ENCODE measurements at regions not wholly inside any gene's neighbourhood (a gene's known extent, or its start where the extent isn't known, plus 50 kb on each side); places are given as distances from the start of the nearest gene placed in this dataset.

- Mint-ChIP-seq H3K4me3 (no peak overlapping the region), H3K27me3 (no peaks in the 10 kb centered on the region), H3K27ac (no peak overlapping the region), H3K4me1 (no peaks in the 10 kb centered on the region), H3K9me3 (ENCODE audit: insufficient read depth) (no peaks in the 10 kb centered on the region)
- WGBS (ENCODE audit: insufficient coverage), result 100% methylated on average over 1 of the region's 5 CpGs
- no peaks in the 10 kb centered on the region for H3K27me3 ChIP-seq (replicated peaks in 1 of 4; ENCODE audit: control extremely low read depth in 1 of 4, control insufficient read depth in 3 of 4, insufficient read depth in 4 of 4, low read length in 3 of 4)
- no peaks in the 10 kb centered on the region for H3K4me1 ChIP-seq (ENCODE audit: control insufficient read depth in 2 of 2, insufficient read depth in 2 of 2, low read length in 2 of 2)
- H3K79me2 ChIP-seq (ENCODE audit: control insufficient read depth, insufficient read depth, low read length), result no peaks in the 10 kb centered on the region
- H3K9me3 ChIP-seq (ENCODE audit: control extremely low read depth in 1 of 3, control insufficient read depth in 2 of 3, insufficient read depth in 1 of 3, low read length in 2 of 3), result no peaks in the 10 kb centered on the region
- H3K4me3 ChIP-seq (ENCODE audit: control extremely low read depth in 1 of 5, extremely low read depth in 1 of 5, insufficient read depth in 1 of 5, low read depth in 2 of 5, low read length in 4 of 5), result no peak overlapping the region
- CTCF ChIA-PET, result no interaction called here
- no peak overlapping the region for H3K9ac ChIP-seq (ENCODE audit: low read length)
- no peak overlapping the region for H3K4me2 ChIP-seq (replicated peaks; ENCODE audit: low read depth, low read length, poor library complexity, severe bottlenecking)
- no peaks in the 10 kb centered on the region for H3K36me3 ChIP-seq (replicated peaks in 1 of 2; ENCODE audit: control extremely low read depth in 1 of 2, control insufficient read depth in 1 of 2, extremely low read depth in 1 of 2, insufficient read depth in 2 of 2, low read length in 1 of 2)
- H3K27ac ChIP-seq (ENCODE audit: low read length in 2 of 2), result no peak overlapping the region
- POLR2A ChIA-PET, result no interaction called here
- no peak overlapping the region for H2AFZ ChIP-seq (ENCODE audit: insufficient read depth, low read depth, low read length, poor library complexity, severe bottlenecking)
- no peak for TF ChIP-seq EZH2 (IDR thresholded peaks at IDR 0.05; ENCODE audit: borderline replicate concordance, insufficient read depth, low read depth, low read length, poor library complexity, severe bottlenecking)
- TF ChIP-seq, protein P1, sequence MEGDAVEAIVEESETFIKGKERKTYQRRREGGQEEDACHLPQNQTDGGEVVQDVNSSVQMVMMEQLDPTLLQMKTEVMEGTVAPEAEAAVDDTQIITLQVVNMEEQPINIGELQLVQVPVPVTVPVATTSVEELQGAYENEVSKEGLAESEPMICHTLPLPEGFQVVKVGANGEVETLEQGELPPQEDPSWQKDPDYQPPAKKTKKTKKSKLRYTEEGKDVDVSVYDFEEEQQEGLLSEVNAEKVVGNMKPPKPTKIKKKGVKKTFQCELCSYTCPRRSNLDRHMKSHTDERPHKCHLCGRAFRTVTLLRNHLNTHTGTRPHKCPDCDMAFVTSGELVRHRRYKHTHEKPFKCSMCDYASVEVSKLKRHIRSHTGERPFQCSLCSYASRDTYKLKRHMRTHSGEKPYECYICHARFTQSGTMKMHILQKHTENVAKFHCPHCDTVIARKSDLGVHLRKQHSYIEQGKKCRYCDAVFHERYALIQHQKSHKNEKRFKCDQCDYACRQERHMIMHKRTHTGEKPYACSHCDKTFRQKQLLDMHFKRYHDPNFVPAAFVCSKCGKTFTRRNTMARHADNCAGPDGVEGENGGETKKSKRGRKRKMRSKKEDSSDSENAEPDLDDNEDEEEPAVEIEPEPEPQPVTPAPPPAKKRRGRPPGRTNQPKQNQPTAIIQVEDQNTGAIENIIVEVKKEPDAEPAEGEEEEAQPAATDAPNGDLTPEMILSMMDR (IDR thresholded peaks at IDR 0.05), result no peak
- DNase-seq (no peak), ATAC-seq (ENCODE audit: low read depth) (no peak)
- no peaks in the 10 kb centered on the region for H4K20me1 ChIP-seq (ENCODE audit: control insufficient read depth, insufficient read depth, low read length, poor library complexity, severe bottlenecking)
- intact Hi-C loops (cut with micrococcal nuclease), result no loop called here
These were observed 235.3 kb downstream of the RDH14 start for GRCh38 chr2:18325118-18325517.

GRCh38 chr2:18319987-18320386 lies 240.5 kb downstream of the RDH14 start:
- DNase-seq, result no peak
- H3K4me1 ChIP-seq (ENCODE audit: control insufficient read depth in 2 of 2, insufficient read depth in 2 of 2, low read length in 2 of 2), result no peaks in the 10 kb centered on the region
- no peaks in the 10 kb centered on the region for H3K36me3 ChIP-seq (replicated peaks in 1 of 2; ENCODE audit: control extremely low read depth in 1 of 2, control insufficient read depth in 1 of 2, extremely low read depth in 1 of 2, insufficient read depth in 2 of 2, low read length in 1 of 2)
- POLR2A ChIA-PET, result no interaction called here
- no peak overlapping the region for H2AFZ ChIP-seq (ENCODE audit: insufficient read depth, low read depth, low read length, poor library complexity, severe bottlenecking)
- H3K4me3 ChIP-seq (ENCODE audit: control extremely low read depth in 1 of 5, extremely low read depth in 1 of 5, insufficient read depth in 1 of 5, low read depth in 2 of 5, low read length in 4 of 5), result no peak overlapping the region
- no peaks in the 10 kb centered on the region for H4K20me1 ChIP-seq (ENCODE audit: control insufficient read depth, insufficient read depth, low read length, poor library complexity, severe bottlenecking)
- Mint-ChIP-seq H3K4me1 (no peaks in the 10 kb centered on the region), H3K27ac (no peak overlapping the region), H3K9me3 (ENCODE audit: insufficient read depth) (no peaks in the 10 kb centered on the region), H3K27me3 (peaks cover 3% of the 10 kb centered on the region), H3K4me3 (no peak overlapping the region)
- CTCF ChIA-PET, result no interaction called here
- TF ChIP-seq EZH2 (IDR thresholded peaks at IDR 0.05; ENCODE audit: borderline replicate concordance, insufficient read depth, low read depth, low read length, poor library complexity, severe bottlenecking), result no peak
- TF ChIP-seq, protein P1 (IDR thresholded peaks at IDR 0.05), result no peak
- H3K27ac ChIP-seq (ENCODE audit: low read length in 2 of 2), result no peak overlapping the region
- H3K4me2 ChIP-seq (replicated peaks; ENCODE audit: low read depth, low read length, poor library complexity, severe bottlenecking), result no peak overlapping the region
- H3K27me3 ChIP-seq (replicated peaks in 1 of 4; ENCODE audit: control extremely low read depth in 1 of 4, control insufficient read depth in 3 of 4, insufficient read depth in 4 of 4, low read length in 3 of 4), result no peaks in the 10 kb centered on the region
- ATAC-seq (ENCODE audit: low read depth), result no peak
- no peak overlapping the region for H3K9ac ChIP-seq (ENCODE audit: low read length)
- no peaks in the 10 kb centered on the region for H3K79me2 ChIP-seq (ENCODE audit: control insufficient read depth, insufficient read depth, low read length)
- intact Hi-C loops (cut with micrococcal nuclease), result no loop called here
- H3K9me3 ChIP-seq (ENCODE audit: control extremely low read depth in 1 of 3, control insufficient read depth in 2 of 3, insufficient read depth in 1 of 3, low read length in 2 of 3), result no peaks in the 10 kb centered on the region

All from B cell (primary cell).